ENCODE measurements at regions not wholly inside any gene's neighbourhood (a gene's known extent, or its start where the extent isn't known, plus 50 kb on each side); places are given as distances from the start of the nearest gene placed in this dataset.
A peak's percentile ranks its signal among the peaks of the same experiment; 100 is the strongest.
"Not testable (repeated sequence)": the region's sequence is repeated elsewhere in the genome, so short reads cannot be mapped to it uniquely, and the experiment has no call there.

DNA sequence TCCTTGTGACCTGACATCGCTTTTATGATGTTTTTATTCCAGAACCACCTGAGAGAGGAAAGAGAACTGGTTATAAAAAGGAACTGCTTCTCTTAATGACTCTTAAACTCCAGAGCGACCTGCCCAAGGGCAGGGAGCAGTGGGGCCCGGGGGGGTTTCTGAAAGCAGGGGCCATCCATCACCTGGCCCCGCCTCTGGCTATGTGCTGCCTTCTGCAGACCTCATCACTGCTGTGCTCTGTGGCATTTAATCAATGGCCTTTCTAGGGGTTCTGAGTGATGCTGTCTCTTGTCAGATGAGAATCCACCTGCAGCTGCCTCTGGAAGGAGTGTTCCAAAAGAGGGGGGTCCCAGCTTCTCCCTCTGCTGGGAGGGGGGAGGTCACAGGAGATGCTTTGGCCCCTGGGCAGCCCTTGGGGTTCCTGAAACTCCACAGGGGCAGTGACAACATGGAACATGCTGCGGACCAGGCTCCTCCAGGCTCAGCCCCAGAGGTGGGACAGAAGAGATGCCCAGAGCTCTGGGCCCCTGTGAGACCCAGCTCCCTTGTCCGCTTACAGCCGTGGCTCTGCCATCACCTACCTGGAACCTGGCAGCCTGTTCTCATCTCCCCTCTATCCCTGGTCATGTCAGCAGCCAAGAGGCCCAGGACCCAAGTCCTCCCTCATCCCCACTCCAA lies 177.1 kb upstream of the SULF2 start:
- DNase-seq = no peak

DNA sequence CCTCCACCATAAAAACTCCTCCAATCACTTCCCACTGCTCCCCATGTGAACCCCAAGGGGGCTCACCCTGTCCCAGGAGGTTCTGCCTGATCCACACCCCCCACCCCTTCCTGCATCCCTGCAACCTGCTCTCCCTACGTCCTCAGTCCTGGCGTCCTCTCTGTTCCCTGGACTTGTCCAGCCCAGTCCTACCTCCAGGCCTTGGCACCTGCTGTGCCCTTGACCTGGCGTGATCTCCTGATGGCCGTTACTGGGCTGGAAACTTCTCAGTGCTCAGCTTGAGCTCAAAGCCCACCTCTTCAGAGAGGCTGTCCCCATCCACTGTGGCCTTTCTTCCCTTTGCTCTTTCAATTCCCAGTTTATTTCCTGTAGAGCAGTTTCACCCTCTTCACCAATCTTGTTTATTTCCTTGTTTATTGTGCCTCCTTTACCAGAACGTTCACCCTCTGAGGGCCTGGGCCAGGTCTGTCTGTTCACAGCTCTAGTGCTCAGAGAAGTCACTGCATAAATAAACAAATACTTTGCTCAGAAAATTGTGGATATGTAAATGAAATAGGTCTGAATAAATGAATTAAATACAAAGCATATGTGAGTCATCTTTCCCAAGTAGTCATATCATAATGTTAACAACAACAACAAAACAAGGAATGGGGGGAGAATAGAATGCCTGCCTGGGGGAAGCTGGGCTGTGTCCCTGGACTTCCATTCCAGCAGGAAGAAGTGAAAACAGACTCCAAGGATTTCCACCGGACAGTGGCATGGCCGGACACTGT lies 175.7 kb upstream of the SULF2 start:
- no peak for DNase-seq

DNA sequence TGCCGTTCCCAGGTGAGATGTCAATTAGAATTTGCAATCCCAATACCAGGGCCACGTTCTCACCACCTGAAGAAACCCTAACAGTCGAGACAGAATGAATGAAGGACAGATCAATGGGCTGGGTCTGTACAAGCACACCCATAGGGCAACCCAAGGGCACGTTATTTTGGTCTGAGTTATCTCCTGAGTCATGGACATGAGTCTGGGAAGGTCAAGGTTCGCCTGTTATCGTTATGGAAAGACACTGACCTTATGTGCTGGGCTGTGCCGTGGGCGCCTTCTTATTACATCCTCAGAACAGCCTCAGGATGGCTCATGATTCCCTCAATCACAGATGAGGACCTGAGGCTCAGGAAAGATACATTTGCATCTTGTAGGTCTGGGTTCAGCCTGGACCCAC lies 175.0 kb upstream of the SULF2 start:
- no peak for DNase-seq

DNA sequence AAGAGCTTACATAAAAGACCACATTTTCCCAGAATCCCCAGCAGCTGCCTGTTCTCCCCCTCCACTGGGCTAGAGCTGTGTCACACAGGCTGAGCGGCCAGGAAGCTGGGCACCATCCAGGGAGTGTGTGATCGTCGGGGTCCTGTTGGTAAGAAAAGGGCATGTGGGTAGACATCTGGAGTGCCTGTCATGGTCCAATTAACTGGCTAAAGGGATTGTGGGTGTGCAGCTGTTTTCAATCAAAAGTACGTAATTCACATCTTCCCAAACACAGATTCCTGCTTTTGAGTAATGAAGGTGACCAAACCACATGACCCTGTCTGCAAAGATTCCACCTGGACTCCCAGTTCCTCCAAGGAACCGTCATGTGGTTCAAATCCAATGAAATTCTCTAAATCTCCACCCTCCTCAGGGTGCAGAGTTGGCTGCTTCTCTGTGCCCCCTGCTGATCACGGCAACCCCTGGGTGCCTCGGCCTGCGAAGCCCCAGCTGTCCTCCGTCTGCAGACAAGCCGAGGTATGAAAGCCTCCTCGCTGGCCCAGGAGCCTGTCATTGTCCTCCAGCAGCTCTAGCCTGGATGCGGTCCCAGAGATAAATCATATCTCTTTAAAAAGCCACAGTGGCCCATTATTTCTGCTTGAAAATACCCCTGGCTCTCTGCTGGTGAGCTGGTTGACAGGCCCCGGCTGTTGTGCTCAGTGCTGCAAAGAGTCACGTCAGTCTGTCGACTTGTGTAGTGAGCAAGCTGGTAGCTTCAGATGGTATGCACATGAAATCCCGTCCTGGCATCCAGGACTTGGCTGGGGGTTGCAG lies 172.9 kb upstream of the SULF2 start:
- DNase-seq = not testable (repeated sequence)

DNA sequence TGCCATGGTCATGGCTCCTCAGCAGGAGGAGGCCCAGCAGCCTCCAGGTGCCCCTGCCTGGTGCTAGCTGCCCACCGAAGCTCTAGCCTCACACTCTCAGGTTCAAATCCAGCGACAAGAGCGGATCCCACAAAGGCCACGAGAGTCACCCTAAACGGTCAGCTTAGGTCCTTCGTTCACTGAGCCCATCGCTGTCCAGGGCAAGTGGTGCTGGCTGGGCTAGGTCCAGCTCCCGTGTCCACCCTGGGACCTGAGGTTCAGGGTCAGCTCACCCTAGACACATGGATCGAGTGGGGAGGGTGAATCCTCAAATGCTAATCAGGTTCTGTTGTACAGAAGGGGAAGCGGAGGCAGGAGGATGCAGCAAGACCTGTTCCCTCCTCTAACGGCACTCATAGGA lies 171.9 kb upstream of the SULF2 start:
- DNase-seq = no peak

DNA sequence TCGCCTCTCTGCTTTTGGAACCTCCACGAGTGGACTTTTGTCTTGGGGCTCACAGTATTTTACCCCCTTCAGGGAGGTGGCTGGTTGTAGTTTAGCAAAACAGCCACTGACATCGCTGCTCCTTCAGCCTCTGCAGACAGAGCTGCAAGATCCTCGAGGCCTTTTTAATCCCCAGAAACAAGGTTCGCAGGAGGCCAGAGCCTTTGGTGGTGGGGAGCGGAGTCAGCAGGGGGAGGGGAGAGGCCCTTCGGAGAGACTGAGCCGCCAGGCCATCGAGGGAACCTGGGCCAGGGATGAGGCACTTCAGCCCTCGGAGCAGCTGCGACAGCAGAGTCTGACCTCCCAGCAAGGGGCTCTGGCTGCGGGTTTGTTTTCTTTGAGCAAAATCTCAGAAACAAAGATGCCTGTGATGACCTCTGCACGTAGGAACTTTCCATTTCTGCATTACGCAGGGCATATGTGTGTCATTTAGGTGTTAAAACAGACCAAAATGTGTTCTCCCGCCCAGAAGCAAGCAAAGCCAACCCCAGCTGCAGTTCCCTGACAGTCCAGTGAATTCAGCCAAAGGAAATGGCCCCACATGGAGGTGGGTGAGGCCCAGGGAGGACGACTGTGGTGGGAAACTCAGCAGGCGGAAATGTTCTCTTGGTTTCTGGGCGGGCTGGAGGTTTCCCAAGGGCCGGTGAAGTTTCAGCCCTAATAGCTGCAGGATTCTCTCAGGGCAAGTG lies 171.2 kb upstream of the SULF2 start:
- DNase-seq = no peak

DNA sequence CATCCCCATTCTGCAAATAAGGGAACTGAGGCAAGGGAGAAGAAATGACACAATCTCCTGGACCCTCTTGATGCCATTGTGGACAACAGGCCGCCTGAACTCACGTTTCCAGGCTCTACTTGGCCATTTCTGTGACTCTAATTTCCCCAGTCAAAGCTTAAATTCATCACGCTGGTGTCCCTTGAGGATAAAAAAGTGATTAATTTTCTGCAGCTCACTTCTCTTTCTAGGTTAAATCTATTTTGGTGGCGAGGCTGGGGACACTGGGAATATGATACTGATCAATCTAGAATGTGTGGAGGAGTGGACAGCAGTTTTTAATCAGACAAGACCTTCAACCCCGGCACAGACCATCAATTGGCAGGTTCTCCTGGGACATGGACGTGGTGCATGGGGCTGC lies 168.2 kb upstream of the SULF2 start:
- no peak for DNase-seq

DNA sequence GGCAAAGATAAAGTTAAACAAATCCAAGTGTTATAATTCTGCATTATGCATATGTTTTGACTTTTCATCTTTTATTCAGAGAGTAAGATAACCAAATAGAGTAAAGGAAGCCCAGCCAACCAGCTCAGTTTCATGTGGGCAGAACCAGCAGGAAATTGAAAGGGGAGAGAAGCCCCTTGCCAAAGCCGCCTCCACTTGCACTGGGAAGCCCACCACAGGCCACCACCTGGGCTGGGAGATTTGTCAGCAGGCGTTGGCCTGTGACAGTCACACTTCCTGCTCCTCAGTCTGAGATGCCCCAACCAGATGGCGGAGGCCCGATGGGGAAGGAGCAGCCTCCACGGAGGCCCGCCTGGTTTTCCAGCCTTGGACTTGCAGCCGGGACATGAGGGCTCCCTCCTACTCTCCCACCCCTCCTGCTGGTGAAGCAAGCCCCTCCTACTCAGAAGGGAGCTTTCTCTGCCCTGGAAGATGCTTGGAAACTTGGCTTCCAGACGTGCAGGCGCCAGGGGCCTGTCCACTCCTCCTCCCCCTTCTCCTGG lies 166.8 kb upstream of the SULF2 start:
- DNase-seq = no peak

DNA sequence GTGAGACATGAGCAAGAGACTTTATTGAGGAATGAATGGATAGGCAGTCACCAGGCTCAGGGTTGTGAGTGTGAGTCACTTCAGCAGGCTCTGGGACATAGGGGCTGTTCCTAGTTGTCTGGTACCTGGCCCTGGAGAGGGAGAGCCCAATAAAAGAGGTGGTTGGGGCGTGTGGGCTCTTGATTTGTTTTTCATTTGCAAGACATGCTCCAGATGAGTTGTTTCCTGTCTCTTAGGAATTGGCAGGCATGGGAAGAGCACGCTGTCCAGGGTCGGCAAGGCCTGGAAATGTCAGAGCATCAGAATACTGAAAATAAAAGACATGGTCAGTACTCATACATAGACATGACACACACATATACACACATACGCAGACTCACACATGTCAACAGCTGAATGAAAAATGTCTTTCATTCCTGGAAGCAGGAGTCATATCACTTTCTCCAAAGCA lies 166.3 kb upstream of the SULF2 start:
- DNase-seq = no peak

DNA sequence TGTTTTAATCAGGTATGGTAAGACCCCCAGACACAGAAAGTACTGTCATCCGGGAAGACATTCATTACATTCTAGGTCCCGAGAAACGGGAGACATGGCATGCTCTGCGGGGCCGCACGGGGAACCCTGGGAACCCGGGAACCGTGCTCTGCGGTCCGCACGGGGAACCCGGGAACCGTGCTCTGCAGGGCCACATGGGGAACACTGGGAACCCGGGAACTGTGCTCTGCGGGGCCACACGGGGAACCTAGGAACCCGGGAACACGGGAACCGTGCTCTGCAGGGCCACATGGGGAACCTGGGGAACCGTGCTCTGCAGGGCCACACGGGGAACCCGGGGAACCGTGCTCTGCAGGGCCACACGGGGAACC lies 165.6 kb upstream of the SULF2 start:
- DNase-seq = no peak

DNA sequence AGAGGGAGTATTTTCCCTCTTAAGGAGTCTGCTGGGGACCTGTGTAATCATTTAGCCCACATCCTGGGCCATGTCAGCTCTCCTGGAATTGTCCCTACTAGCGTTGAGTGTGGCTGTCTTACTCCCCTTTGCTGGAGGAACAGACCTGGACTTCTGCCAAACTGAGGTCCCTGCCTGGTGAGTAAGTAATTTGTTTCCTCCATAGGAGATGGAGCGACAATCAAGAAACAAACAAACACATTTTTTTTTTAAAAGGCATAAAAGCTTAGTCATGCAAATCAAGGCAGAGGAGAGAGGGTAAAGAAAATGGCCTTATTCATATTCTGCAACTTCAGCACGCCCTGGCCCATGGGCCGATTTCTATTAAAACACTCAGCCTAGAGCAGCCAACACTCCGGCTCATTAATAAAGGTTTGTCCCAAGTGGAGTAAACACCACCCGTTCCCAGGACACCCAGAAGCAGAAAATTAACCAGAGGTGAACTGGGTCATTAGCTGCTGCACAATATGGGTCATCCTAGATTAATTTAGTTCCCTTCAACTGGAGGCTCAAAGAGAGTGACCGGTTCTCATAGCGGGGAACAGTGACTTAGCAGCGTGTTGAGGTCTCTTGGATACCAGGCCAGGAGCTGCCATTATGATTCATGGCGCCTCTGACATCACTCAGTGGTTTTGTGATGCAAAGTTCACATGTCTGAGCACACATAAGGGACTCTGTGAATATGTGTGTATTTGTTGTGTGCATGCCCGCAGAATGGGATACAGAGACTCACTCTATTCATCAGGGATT lies 165.0 kb upstream of the SULF2 start:
- DNase-seq = peak; percentile 51

DNA sequence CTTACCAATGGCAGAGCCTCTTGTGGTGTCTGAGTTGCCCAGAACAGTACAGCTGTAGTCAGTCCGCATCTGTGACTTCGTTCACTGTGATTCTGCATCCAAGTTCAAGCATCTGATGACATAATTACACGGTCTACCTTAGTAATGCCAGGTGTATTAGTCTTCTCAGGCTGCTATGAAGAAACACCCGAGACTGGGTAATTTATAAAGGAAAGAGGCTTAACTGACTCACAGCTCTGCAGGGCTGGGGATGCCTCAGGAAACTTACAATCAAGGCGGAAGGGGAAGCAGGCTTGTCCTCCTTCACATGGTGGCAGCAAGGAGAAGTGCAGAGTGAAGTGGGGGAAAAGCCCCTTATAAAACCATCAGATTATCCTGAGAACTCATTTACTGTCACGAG lies 163.9 kb upstream of the SULF2 start:
- DNase-seq = no peak

DNA sequence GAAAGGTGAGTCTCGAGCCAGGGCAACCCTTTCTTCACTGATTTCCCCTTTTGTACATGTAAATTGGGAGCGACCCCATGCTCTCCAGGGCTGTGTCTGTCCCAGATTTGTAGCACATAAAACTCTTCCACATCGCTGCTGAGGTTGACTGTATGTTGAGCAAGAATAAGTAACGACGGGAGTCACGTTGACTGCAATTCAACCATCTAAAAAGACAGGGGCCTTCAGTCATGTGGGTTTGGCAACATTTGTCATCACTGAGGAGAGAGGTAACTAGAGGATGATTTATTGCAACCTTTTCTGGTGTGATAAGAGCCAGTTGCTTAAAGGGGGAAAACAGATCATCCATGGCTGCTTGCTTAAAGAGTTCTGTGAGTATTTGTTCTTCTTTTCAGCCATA lies 159.4 kb upstream of the SULF2 start:
- DNase-seq = no peak

DNA sequence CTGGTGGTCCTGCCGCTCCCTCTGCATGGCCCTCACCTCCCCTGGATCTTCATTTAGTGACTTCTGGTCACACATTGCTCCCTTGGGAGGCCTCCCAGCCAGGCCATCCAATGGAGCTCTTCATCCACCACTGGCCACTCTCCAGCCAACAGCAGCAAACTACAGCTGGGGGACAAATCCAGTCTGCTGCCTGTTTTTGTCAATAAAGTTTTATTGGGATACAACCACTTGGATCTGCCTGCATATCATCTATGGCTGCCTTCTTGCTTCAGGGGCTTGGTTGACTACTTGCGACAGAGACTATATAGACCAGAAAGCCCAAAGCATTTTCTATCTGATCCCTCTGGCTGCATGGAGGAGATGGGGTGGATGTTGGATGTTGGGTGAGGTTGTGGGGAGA lies 156.6 kb upstream of the SULF2 start:
- no peak for DNase-seq

DNA sequence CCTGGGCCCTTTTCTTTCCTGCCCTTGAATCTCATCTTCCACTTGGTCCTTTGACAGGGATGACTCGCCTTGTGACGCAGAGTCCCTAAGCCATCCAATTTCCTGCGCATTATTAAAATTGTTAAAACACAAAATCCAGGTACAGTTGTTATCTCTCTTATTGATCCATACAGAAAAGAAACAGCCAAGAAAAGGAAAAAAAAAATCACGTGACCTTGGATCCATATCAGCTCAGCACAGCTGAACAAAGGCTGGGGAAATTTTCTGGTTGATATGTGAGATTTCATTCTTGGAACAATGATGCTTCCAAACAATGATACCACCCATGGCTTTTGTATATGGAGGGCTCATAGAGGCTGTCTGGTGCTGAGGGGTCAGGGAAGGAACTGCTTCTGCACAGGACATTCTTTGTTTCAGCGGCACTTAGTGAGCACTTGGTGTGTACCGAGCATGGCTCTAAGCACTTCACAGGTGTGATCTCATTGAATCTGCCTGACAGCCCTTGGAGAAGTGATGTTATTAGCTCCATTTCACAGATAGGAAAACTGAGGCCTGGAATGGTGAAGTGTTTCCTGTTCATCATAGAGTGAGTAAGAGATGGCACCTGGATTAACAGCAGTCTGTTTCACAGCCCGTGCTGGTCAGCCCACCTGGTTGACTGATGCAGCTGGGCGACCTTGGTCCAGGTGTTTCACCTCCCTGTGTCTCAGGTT lies 155.0 kb upstream of the SULF2 start:
- no peak for DNase-seq

DNA sequence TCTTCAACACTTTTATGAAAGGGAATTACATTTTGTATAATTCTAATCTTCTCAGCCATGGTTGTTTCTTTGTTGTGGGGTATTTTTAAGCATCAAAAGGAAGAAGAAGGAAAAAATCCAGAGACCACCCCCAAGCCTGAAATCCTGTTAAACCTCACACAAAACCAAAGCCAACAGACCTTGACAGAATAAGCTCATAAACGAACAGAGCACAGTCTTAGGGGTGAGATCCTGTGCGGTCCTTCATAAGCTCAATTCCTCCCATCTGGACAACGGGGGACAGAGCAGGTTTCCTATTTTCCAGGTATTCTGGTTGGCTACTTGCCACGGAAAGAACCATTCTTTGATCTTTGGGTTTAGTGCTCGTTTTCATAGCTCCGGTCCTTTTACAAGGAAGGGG lies 151.3 kb upstream of the SULF2 start:
- no peak for DNase-seq

DNA sequence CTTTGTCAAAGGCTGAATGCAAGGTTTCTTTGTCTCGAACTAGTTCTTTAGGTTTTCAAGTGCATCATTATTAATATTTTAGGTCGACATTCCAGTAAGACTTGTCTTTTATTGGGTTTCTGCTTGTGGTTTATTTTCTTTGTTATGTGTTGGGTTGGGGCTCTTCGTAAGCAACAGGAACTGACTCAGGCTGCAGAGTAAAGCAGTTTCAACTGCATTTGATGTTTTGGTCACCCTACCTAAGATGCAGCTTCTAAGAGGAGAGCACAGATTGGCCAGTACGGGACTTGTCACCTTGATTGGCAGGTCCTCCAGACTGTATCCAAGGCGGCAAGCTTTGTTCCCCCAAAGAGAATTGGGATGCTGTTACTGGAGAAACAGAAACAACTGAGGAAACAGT lies 149.5 kb upstream of the SULF2 start:
- no peak for DNase-seq

DNA sequence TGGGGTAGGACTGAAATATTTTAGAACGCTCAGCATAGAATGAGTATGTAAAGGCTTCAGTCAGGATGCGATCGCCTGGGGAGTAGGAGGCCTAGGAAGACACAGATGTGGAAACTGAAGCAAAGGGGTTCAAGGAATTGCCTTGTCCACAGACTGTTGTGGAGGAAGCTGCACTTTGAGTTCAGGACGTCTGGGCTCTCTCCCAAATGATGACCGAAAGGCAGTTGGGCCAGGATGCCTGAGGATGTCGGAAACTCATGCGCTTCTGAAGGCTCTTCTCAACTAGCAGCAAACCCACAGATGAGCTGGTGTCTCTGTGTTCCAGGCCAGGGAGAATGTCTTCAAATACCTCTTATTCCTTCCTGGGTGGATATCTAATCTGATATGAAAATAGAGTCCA lies 146.2 kb upstream of the SULF2 start:
- DNase-seq = no peak

DNA sequence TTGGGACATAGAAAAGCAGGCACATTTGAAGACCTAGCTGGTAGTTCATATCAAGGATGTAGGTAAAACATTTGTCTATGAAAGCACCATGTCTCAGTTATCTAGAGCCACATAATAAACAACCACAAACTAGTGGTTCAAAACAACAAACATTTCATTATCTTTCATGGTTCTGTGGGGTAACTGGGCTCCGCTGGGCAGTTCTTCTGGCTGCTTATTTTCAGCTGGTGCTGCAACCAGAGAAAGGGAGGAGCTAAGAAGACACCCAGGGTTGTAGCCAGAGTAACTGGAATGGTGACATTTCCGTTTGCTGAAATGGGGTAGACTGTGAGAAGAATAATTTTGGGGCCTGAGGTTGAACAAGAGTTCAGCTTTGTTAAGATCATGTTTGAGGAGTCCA lies 145.7 kb upstream of the SULF2 start:
- no peak for DNase-seq

DNA sequence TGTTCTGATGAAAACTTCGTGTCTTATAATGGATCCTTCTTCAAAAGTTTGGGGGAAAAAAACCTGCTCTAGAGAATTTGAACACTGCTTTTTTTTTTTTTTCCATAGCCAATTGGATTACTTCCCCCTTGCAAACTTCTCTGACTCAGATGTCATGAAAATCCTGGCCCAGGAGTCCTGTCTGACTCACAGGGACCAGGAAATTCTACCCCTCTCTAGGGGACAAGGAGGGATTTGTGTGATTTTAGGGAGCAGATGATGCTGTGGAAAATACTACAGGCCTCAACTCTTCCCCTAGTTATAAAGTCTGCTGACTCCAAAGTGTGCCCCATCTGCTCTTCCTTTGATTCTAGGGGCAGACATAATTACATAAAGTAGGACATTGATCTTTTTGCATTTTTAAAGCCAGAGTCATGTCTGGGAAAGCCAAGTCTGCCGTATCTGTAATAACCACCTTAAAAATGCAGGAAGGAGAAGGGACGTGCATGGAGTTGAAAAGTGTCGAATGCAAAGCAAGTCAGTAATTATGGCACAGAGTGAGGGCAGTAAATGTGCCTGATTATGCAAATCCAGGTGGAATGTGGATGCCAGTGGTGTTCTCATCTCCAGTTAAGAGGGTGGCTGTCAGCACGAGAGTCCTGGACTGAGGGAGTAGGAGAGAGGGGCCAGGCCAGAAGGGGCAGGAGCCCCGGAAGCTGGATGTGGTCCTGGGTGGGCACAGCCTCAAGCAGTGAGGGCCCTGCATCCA lies 144.3 kb upstream of the SULF2 start:
- DNase-seq = no peak
